ENCODE measurements at regions not wholly inside any gene's neighbourhood (a gene's known extent, or its start where the extent isn't known, plus 50 kb on each side); places are given as distances from the start of the nearest gene placed in this dataset.

DNA sequence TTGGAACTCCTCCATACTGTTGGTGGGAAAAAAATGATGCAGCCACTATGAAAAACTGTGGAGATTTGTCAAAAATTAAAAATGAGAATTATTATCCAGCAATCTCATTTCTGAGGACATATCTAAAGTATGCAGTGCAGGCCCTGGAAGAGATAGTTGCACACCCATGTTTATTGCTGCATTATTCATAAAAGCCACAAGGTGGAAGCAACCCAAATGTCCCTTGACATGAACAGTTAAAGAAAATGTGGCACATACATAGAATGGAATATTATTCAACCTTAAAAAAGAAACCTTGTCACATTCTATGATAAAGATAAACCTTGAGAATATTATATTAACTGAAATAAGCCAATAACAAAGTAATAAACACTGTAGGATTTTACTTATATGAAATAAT is 80.9 kb upstream of the ARHGEF26 start:
- Histone ChIP-seq H3K4me1 (no peaks in the 10 kb centered on the region), H3K9me3 (no peaks in the 10 kb centered on the region), H3K27me3 (replicated peaks in 1 of 7) (no peaks in the 10 kb centered on the region), H3K36me3 (no peaks in the 10 kb centered on the region), H3K27ac (no peak overlapping the region), H3K4me3 (no peak overlapping the region)
- TF ChIP-seq POLR2A (IDR thresholded peaks at IDR 0.05): no peak
- no peak for TF ChIP-seq POLR2AphosphoS5 (IDR thresholded peaks at IDR 0.05)
- TF ChIP-seq, protein P1, sequence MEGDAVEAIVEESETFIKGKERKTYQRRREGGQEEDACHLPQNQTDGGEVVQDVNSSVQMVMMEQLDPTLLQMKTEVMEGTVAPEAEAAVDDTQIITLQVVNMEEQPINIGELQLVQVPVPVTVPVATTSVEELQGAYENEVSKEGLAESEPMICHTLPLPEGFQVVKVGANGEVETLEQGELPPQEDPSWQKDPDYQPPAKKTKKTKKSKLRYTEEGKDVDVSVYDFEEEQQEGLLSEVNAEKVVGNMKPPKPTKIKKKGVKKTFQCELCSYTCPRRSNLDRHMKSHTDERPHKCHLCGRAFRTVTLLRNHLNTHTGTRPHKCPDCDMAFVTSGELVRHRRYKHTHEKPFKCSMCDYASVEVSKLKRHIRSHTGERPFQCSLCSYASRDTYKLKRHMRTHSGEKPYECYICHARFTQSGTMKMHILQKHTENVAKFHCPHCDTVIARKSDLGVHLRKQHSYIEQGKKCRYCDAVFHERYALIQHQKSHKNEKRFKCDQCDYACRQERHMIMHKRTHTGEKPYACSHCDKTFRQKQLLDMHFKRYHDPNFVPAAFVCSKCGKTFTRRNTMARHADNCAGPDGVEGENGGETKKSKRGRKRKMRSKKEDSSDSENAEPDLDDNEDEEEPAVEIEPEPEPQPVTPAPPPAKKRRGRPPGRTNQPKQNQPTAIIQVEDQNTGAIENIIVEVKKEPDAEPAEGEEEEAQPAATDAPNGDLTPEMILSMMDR (IDR thresholded peaks at IDR 0.05 in 8 of 11, conservative IDR thresholded peaks at IDR 0.05 in 3 of 11): peak in 1 of 11 experiments; percentile 16
- DNase-seq: no peak
- intact Hi-C loops (cut with DNase I; ENCODE audit: low total_unique reads): no loop called here

DNA sequence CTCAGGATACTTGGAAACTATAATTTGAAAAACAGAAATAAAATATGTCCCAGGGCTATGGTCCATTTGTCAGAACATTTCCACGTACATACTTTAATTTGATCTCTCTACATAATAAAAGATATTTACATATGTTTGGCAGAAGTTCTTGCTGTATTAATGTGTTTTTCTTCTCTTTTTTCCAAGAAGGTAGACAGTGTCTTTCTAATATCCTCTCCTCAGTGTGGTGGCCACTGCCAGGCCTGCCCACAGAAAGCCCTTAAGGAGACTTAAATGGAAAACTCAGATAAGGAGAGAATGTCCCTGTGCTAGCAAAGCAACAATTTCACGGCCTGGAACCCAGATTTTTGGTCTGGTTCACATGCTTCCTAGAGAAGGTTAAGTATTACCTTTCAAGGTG is 76.5 kb upstream of the ARHGEF26 start:
- 77 to 89% (median 83%) methylated on average over 2 of the region's 2 CpGs for WGBS, 5 donors
- Histone ChIP-seq H3K36me3 (no peaks in the 10 kb centered on the region), H3K4me3 (no peak overlapping the region), H3K27ac (no peak overlapping the region), H3K9me3 (no peaks in the 10 kb centered on the region), H3K27me3 (replicated peaks in 1 of 7) (no peaks in the 10 kb centered on the region), H3K4me1 (no peaks in the 10 kb centered on the region)
- no peak for TF ChIP-seq POLR2A (IDR thresholded peaks at IDR 0.05)
- TF ChIP-seq, protein P1 (IDR thresholded peaks at IDR 0.05 in 8 of 11, conservative IDR thresholded peaks at IDR 0.05 in 3 of 11): no peak
- TF ChIP-seq POLR2AphosphoS5 (IDR thresholded peaks at IDR 0.05): no peak
- no peak for DNase-seq
- intact Hi-C loops (cut with DNase I; ENCODE audit: low total_unique reads): no loop called here

DNA sequence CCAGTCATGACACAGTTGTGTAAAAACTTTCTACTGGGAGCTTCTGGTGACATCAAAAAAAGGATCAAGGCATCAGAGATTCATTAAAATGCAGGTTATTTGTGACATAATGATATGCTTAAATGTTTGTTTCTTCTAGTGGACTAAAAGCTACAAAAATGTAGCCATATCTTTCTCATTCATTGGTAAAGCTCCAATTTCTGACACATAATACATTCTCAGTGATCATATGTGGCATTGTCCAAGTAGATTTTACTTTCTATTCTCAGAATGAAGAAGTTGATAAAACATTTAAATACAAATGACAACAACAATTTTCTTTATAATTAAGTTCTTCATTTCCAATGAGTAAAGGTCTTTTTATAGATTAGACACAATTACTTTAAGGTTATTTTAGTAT is 71.0 kb upstream of the ARHGEF26 start:
- TF ChIP-seq POLR2AphosphoS5 (IDR thresholded peaks at IDR 0.05) (no peak), POLR2A (IDR thresholded peaks at IDR 0.05) (no peak)
- TF ChIP-seq, protein P1 (IDR thresholded peaks at IDR 0.05 in 8 of 11, conservative IDR thresholded peaks at IDR 0.05 in 3 of 11): no peak
- H3K27ac ChIP-seq: no peak overlapping the region
- H3K9me3 ChIP-seq: no peaks in the 10 kb centered on the region
- intact Hi-C loops (cut with DNase I; ENCODE audit: low total_unique reads): no loop called here
- no peak for DNase-seq
- H3K27me3 ChIP-seq (replicated peaks in 1 of 7): no peaks in the 10 kb centered on the region
- no peaks in the 10 kb centered on the region for H3K4me1 ChIP-seq
- no peak overlapping the region for H3K4me3 ChIP-seq
- no peaks in the 10 kb centered on the region for H3K36me3 ChIP-seq

DNA sequence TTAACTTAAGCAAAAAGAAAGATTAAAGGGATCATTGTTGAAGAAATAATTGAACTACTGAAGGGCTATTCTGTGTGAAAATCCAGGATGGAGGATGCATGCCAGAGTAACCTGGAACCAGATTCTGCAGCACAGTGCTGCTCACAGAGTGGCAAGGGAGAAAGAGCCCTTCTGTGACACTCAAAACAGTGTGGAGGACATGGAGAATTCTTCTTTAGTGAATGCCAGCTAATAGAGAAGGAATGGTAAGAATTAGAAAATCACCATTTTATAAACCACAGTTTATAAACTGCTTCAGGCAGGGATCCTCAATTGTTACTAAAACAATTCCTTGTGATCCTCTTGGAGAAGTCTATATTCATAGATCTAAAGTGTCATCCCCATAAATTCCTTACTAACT is 70.4 kb upstream of the ARHGEF26 start:
- intact Hi-C loops (cut with DNase I; ENCODE audit: low total_unique reads): no loop called here
- no peak for DNase-seq

More for the DNA sequence above, 70.4 kb upstream of the ARHGEF26 start:
- Histone ChIP-seq H3K4me3 (no peak overlapping the region), H3K9me3 (no peaks in the 10 kb centered on the region), H3K27me3 (replicated peaks in 1 of 7) (no peaks in the 10 kb centered on the region), H3K4me1 (no peaks in the 10 kb centered on the region), H3K27ac (no peak overlapping the region), H3K36me3 (no peaks in the 10 kb centered on the region)
- TF ChIP-seq, protein P1 (IDR thresholded peaks at IDR 0.05 in 8 of 11, conservative IDR thresholded peaks at IDR 0.05 in 3 of 11): no peak
- TF ChIP-seq POLR2AphosphoS5 (IDR thresholded peaks at IDR 0.05) (no peak), POLR2A (IDR thresholded peaks at IDR 0.05) (no peak)

Measured in spleen (tissue), 11 donors.